HG02981 (cell line): ENCODE measurements at regions not wholly inside any gene's neighbourhood (a gene's known extent, or its start where the extent isn't known, plus 50 kb on each side); places are given as distances from the start of the nearest gene placed in this dataset.
"Not testable (repeated sequence)": the region's sequence is repeated elsewhere in the genome, so short reads cannot be mapped to it uniquely, and the experiment has no call there.

ENCODE experiments used
- ATAC-seq: cut with Tn5 transposase; IDR thresholded peaks from one replicate; pipeline ENCODE4 v1.9.1; 2021; ENCODE audit warnings: mild to moderate bottlenecking, moderate library complexity; ENCODE audit not compliant: unreplicated experiment

DNA sequence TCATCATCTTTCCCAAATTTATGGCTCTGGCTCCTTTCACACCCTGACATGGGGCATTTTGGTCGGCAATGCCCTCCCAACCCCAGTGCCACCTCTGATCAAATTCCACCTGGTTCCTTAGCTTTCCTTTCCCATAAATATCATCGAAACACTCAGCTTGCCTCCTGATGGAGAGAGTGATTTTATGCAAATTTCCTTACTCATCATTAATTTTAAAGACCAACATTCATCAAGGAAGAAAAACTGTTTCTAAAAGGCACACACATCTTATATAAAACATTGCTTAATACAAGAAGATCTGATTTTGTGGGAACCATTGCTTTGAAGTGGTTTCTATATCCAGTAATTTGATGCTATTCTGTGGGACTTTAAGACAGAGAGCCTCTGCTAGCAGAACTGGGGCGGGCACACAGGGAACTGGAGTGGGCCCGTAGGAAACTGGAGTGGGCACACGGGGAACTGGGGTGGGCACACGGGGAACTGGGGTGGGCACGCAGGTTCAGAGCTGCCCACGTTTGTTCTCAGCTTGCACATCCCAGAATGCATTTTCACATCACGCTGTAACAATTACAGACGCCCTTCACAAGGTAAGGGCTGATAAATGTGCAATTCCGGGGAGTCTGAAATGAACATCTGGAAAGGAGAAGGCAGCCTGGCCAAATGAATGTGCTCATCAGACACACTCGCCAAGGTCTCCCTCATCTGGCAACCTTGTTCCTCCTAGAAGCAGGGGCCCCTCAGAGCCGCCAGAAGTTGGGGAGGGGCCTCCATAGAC is 174.2 kb downstream of the RTP5 start:
- ATAC-seq, result no peak

DNA sequence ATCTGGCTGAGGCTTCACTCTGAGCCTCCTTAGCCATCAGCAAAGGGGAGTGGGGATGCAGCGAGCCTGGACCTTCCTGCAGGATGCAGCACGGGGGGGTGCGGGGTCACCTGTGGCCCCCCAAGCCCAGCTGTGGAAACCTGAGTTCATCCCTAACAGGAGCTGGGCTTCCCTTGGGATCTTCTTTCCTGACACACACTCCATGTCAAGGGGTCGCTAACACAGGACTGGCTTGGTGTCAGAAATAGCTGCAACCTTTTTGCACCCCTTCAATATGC is 174.7 kb downstream of the RTP5 start:
- no peak for ATAC-seq

DNA sequence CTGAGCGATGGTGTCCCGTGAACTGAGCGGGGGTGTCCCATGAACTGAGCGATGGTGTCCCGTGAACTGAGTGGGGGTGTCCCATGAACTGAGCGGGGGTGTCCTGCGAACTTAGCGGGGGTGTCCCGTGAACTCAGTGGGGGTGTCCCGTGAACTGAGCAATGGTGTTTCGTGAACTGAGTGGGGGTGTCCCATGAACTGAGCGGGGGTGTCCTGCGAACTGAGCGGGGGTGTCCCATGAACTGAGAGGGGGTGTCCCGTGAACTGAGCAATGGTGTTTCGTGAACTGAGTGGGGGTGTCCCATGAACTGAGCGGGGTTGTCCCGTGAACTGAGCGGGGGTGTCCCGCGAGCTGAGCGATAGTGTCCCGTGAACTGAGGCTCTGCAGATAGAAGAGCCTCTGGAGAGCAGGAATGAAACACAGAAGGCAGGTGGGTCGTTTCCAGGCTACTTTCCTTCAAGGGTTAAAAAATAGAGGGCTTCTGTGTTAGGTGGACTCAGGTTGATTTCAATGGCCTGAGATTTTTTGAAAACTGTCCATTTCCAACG is 176.1 kb downstream of the RTP5 start:
- not testable (repeated sequence) for ATAC-seq

DNA sequence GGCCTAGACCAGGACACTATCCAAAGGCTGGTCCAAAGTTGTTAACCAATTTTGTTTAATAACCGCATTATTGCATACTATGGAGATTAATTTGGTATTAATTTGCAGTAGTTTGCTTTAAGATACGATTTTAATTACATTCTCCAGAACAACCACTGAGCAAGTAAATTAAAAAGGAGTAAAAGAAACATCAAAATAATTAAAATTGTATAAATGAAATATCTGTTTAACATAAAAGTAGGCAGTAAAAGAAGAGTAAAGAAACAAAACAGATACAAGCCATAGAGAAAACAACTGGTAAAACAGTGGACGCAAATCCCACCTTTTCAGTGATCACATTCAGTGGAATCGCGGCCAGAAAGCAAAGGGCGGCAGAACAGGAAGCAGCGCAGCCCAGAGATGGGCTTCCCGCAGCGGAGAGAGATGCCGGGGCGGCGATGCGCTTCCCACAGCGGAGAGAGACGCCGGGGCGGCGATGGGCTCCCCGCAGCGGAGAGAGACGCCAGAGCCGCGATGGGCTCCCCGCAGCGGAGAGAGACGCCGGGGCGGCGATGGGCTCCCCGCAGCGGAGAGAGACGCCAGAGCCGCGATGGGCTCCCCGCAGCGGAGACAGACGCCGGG is 176.8 kb downstream of the RTP5 start:
- no peak for ATAC-seq

DNA sequence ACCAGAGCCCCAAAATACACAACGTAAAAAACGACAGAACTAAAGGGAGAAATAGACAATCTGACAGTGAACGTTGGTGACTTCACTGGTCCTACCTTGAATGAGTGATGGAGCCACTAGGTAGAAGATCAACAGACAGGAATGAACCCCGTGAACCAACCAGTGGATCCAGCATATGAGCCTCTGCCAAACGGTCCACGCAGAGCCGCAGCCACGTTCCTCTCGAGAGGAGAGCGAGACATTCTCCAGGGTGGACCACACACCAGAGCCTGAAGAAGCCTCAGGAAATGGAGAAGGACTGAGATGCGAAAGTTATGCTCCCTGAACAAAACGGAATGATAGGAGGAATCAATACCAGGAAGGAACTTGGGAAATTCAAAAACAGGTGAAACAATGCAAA is 178.4 kb downstream of the RTP5 start:
- ATAC-seq, result no peak

DNA sequence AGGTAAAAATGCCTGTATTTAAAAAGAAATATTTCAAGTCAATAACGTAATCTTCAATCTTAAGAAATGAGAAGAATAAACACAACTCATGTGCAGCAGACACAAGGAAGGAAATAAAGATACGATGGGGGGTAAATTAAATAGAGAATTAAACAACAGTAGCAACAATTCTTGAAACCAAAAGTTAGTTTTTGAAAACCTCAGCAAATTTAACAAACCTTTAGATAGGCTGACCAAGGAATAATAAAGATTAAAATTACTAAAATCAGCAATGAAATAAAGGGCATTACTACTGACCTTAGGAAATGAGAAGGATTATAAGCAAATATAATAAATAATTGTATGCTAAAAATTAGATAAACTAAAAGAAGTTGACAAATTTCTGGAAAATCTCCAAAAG is 178.9 kb downstream of the RTP5 start:
- ATAC-seq, result no peak

DNA sequence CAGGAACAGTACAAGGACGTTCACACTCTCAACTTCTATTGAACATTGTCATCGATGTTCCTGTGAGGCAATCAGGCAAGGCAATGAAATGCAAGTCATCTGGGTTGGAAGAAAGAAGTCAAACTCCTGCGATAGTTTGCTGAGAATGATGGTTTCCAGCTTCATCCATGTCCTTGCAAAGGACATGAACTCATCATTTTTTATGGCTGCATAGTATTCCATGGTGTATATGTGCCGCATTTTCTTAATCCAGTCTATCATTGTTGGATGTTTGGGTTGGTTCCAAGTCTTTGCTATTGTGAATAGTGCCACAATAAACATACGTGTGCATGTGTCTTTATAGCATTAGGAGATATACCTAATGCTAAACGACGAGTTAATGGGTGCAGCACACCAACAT is 180.0 kb downstream of the RTP5 start:
- ATAC-seq, result not testable (repeated sequence)

DNA sequence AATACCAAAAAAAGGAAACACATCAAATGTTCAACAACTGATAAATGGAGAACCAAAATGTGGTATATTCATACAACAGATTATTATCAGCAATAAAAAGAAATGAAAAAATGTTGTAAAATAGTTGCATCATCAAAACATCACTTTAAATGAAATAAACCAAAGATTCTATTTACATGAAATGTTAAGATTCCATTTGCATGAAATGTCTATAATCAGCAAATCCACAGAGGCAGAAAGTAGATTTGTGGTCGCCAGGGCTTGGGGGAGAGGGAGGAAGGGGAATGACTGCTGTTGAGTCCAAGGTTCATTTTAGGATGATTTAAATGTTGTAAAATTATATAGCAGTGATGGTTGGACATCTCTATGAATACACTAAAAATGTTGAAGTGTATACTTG is 181.9 kb downstream of the RTP5 start:
- no peak for ATAC-seq

DNA sequence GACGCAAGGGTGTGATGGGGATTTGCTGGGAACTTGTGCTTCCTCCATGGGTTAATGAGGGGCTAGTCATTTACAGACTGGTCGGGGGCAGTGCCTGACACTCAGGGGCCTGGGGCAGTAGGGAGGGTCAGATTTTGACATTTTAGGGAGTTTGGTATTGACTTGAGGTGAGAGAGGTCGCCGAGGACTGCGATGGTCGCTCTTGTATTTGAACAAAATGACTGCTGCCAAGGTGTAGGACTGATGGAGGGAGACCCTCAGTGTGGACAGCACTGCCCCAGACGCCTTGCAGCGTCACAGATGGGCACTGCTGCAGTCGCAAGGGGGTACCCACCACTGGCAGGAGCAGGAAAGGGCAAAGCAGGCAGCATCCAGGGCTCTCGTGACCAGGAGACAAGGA is 182.9 kb downstream of the RTP5 start:
- ATAC-seq, result no peak

DNA sequence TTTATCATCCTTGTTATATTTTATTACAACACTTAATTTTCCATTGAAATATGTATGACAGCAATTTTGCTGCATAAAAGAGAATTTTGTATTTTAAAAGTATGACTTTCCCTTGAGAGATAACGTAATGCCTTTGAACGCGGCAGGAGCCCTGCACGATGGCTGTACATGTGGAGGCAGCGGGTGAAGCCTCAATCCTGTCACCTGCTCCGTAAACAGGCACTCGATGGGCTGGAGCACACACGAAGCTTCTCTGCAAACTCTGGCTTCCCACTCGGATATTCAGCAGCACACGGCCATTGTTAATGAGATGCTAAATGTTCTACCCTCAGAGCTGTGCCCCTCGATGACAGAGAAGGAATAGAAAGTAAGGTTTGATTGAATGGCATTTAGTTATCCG is 184.4 kb downstream of the RTP5 start:
- ATAC-seq, result no peak

DNA sequence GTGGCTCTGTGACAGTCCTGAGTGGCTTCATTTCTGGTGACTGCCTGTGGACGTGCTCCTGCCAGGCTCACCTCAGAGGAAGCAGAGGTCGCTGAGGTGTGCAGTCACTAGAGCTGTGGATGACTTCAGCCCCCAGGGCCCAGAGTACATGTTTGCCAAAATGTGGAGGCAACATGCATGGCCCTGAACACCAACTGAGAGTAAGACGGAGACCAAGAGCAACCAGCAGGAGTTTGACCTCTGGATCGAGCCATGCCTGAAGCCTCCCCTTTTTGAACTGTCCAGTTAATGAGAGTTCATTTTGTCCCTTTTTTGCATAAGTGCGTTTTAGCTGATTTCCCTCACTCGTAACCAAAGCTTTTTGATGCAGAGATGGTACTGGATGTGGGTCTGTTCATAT is 184.9 kb downstream of the RTP5 start:
- no peak for ATAC-seq

DNA sequence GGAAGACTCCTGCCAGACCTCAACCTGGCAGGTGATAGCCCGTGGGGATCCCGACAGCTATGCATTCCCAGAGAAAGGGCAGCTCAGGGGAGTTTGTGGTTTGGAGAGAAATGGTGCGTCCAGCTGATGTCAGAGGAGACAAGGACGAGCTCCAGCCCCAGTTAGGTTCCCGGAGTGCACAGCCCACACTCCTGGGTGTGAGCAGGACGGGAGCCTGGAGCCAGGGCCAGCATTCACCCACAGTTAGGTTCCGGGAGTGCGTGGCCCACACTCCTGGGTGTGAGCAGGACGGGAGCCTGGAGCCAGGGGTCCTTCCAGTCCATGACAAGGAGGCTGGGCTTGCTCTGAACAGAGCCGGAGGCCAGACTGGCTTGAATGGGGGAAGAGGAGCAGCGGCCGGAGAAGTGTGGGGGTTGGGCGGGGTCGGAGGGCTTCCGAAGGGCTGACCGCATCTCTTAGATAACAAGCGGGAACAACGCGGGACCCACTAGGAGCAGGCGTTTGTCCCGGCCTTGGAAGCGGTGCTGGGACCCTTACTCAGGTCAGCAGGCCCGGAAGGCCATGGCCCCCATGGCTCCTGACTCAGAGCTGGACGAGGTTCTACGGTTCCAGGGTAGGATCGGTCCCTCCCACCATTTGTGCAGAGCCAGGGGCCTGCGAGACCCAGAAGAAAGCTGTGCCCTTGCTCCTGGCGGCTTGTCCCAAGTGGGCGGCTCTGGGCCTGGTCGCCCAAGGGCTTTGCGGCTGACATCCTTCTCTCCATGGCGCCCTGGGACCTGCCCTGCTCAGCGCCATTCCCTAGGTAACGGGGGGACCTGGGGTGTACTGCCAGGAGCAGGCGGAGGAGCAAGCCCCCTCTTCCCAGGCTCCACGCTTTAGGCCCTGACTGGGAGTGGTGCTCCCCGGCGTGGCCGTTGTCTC is 185.6 kb downstream of the RTP5 start:
- ATAC-seq, result no peak

DNA sequence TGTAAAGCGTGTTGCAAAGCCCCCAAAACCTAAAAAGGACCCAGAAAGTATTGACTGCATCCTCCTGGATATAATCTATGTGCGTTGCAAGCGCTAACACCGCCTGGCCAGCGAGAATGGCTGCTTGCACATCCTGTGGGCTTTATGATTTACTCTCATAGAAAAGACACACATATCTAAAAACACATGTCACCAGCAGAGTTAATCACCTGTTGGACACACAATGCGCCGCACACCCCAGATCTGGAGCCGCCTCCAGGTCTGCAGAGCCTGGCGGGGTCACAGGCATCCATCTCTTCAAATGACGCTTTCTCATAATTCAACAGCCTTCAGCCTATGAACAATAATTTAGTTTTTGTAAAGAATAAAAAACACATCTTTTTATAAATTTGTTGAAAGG is 186.5 kb downstream of the RTP5 start:
- no peak for ATAC-seq

DNA sequence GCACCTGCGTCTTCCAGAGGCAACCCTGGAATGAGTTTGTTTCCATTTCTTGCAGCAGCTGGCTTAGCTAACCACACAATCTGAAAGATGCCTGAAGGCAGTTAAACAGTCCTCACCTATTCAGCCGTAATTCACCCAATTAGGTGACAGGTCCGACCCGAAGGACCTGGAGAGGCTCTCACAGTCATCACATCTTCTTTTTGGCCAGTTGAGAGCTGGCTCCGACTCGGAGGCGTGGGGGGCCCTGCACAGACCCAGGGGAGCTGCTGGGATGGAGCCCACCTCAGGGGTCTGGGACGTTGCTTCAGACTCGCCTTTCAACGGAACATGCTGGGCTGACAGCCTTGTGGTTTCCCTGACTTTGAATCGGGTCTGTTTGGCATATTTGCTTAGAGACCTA is 187.3 kb downstream of the RTP5 start:
- no peak for ATAC-seq

DNA sequence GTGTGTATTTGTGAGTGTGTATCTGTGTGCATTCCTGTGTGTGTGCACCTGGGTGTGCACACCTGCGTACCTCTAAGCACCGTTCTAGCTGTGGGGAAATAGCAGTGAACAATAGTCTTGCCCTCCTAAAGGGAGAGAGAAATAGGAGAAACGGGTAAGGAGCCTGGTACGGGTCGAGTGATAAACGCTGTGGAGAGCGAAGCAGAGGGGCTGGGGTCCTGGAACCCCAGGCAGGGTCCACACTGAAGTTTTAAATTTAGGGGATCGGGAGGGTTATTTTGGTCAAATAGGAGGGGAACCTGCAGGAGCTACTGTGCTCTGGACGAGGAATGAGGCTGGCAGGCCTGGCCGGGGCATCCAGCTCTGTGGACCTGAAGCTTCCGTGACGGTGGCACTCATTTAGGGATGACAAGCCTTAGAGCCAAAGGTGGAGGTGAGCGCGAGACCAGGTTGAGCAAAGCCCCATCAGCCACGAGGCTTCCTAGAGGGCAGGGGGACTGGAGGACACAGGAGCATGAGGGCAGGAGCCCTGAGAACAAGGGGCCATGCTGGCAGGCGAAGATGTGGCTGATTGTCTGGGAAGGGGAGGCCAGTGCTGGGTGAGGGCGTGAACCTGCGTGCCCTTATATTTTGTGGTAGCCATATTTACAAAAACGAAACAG is 188.0 kb downstream of the RTP5 start:
- ATAC-seq, result no peak

DNA sequence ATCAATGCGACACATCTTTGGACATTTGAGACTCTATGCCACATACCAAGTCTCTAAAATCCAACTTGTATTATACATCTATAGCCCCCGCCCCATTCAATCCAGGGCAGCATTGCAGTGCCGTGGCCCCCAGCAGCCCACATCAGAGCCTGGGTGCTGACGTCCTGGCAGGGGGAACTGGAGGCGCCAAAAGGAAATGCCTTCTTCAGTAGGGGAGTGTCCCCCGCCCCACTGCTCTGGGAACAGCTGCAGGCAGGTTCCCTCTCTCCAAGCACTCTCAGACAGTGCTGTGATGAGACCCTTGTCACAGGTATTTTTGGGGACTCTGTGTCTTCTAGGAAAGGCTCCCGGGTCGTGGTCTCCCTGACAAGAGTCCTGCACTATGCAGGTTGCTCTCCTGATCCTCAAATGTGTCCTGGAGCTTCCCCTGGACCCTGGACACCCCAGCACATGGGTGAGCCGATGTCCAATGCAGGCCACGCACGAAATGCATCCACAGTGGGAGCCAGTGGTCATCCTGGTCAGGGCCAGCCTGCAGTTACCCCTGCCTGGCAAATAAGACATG is 188.7 kb downstream of the RTP5 start:
- no peak for ATAC-seq

DNA sequence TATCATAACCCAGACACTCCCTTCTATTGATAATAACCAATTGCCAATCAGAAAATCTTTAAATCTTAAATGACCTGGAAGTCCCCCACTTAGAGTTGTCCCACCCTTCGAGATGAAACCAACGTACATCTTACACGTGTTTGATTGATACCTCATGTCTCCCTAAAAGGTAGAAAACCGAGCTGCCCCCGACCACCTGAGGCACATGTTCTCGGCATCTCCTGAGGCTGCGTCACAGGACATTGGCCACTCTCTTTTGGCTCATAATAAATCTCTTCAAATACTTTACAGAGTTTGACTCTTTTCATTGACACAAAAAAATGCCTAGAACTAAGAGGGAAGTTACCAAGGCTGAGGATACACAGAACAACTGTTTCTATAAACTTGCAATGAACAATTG is 190.0 kb downstream of the RTP5 start:
- ATAC-seq, result no peak

DNA sequence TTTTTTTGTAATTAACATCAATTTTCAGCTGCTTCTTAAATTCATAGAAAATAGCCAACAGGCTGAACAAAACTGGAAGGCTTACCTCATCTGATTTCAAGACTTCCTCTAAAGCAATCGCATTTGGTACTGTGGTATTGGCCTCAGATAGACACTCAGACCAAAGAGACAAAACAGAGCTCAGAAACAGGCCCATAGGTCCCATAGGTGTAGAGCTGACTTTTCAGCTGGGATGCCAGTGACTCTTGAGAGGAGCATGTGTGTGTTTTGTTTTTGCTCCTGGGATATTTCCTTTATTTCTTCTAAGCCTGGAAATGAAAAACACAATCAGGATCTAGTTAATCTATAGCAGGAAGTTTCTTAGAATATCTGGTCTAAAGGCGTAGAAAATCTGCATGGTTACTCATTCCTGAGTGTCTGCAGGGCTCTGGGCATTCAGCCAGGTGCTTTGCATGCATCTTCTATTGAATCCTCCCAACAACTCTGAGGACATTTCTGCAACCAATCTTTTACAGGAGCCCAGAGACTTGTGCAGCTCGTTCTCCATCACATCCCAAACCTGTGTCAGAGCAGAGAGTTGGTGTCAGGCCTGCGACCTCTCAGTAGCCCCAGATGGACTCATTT is 190.8 kb downstream of the RTP5 start:
- no peak for ATAC-seq

DNA sequence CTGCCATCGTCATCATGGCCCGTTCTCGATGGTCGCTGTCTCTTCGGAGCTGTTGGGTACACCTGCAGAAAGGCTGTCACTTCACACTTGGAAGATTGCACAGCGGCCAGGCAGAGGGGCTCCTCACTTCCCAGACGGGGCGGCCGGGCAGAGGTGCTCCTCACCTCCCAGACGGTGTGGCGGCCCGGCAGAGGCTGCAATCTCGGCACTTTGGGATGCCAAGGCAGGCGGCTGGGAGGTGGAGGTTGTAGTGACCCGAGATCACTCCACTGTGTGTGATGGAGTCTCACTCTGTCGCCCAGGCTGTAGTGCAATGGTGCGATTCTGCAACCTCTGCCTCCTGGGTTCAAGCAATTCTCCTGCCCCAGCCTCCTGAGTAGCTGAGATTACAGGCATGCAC is 192.4 kb downstream of the RTP5 start:
- ATAC-seq, result not testable (repeated sequence)

DNA sequence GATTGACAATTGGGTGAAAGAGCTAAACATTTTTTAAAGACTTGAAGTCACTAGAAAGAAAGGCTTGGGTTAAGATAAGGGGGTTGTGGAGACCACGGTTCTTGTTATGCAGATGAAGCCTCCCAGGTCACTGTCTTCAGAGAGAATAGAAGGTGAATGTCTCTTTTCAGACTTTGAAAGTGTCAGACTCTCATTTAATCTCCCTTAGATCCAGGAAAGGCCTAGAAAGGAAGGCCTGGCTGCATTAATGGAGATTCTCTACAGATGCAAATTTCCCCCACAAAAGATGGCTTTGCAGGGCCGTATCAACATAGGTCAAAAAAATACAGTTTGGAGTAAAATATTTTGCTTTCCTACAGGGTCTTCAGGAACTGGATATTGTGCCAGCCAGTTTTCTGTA is 193.9 kb downstream of the RTP5 start:
- ATAC-seq, result no peak
